M059J (cell line): ENCODE measurements at regions not wholly inside any gene's neighbourhood (a gene's known extent, or its start where the extent isn't known, plus 50 kb on each side); places are given as distances from the start of the nearest gene placed in this dataset.

Source experiments
- DNase-seq: peaks from one replicate; pipeline ENCODE4 v3.0.0-alpha.2; 2012; ENCODE audit warnings: low read depth

GRCh38 chr5:122721127-122721526 is 53.8 kb upstream of the SNX2 start:
- DNase-seq, result no peak

- no peak for DNase-seq
These were observed 52.5 kb upstream of the SNX2 start for GRCh38 chr5:122722341-122722740.

GRCh38 chr5:122723606-122724352 is 51.1 kb upstream of the SNX2 start:
- peak; percentile 52 for DNase-seq
